RWPE2 (cell line): ENCODE measurements at regions not wholly inside any gene's neighbourhood (a gene's known extent, or its start where the extent isn't known, plus 50 kb on each side); places are given as distances from the start of the nearest gene placed in this dataset.
A peak's percentile ranks its signal among the peaks of the same experiment; 100 is the strongest.

ENCODE experiments used
- ATAC-seq: fragments of 200-7000 bp; cut with Tn5 transposase; 3 replicates; pipeline ENCODE4 v1.9.1; 2021; ENCODE audit warnings: low read depth
- DNase-seq: peaks from one replicate; pipeline ENCODE4 v3.0.0-alpha.2; 2020; ENCODE audit warnings: low spot score
- H3K27ac ChIP-seq: fragments of 450-650 bp; 2 replicates; pipeline ENCODE4 v1.5.1; 2017; ENCODE audit warnings: mild to moderate bottlenecking; ENCODE audit not compliant: poor library complexity, severe bottlenecking
- H3K27me3 ChIP-seq: fragments of 250-450 bp; sonication (Bioruptor Pico); 2 replicates; pipeline ENCODE4 v1.5.1; 2021; ENCODE audit warnings: mild to moderate bottlenecking, moderate library complexity; ENCODE audit not compliant: insufficient read depth, poor library complexity, severe bottlenecking
- H3K36me3 ChIP-seq: fragments of 250-450 bp; sonication (Bioruptor Pico); 2 replicates; pipeline ENCODE4 v1.5.1; 2020; ENCODE audit warnings: low read depth, mild to moderate bottlenecking, moderate library complexity
- H3K4me1 ChIP-seq: fragments of 250-450 bp; sonication (Bioruptor Pico); 2 replicates; pipeline ENCODE4 v1.5.1; 2021; ENCODE audit warnings: mild to moderate bottlenecking, moderate library complexity; ENCODE audit not compliant: insufficient read depth, poor library complexity, severe bottlenecking
- H3K4me3 ChIP-seq: fragments of 250-450 bp; sonication (Bioruptor Pico); 2 replicates; pipeline ENCODE4 v1.5.1; 2021; ENCODE audit warnings: mild to moderate bottlenecking, moderate library complexity; ENCODE audit not compliant: severe bottlenecking
- H3K9me3 ChIP-seq: fragments of 250-450 bp; sonication (Bioruptor Pico); 2 replicates; pipeline ENCODE4 v1.5.1; 2021; ENCODE audit warnings: mild to moderate bottlenecking, moderate library complexity; ENCODE audit not compliant: severe bottlenecking
- TF ChIP-seq, protein P1 (sequence below): fragments of 450-650 bp; IDR thresholded peaks from one replicate; pipeline ENCODE4 v1.5.1; 2017; ENCODE audit warnings: mild to moderate bottlenecking, moderate library complexity; ENCODE audit not compliant: poor library complexity, severe bottlenecking

DNA sequence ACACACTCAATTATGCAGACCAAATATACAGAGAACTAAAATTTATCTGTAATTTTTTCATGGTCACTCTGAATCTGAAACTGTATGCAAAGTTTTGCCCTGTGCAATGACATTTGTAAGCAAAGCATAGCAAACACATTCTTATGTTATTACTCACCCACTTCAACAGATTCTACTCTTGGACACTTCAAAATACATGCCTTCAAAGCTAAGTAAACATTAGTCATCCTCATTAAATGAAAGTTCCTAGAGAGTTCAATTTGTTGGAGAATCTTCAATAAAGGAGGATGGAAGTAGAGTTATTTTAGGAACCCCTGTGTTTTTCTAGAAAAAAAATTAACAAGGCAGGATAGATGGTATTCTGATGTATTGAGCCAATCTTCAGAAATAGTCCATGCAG lies 639.7 kb upstream of the C9orf72 start:
- Histone ChIP-seq H3K4me1 (peaks cover 6% of the 10 kb centered on the region), H3K36me3 (no peaks in the 10 kb centered on the region), H3K9me3 (no peaks in the 10 kb centered on the region), H3K4me3 (no peak overlapping the region), H3K27me3 (peaks cover 48% of the 10 kb centered on the region), H3K27ac (no peak overlapping the region)
- DNase-seq, result no peak
- TF ChIP-seq, protein P1, sequence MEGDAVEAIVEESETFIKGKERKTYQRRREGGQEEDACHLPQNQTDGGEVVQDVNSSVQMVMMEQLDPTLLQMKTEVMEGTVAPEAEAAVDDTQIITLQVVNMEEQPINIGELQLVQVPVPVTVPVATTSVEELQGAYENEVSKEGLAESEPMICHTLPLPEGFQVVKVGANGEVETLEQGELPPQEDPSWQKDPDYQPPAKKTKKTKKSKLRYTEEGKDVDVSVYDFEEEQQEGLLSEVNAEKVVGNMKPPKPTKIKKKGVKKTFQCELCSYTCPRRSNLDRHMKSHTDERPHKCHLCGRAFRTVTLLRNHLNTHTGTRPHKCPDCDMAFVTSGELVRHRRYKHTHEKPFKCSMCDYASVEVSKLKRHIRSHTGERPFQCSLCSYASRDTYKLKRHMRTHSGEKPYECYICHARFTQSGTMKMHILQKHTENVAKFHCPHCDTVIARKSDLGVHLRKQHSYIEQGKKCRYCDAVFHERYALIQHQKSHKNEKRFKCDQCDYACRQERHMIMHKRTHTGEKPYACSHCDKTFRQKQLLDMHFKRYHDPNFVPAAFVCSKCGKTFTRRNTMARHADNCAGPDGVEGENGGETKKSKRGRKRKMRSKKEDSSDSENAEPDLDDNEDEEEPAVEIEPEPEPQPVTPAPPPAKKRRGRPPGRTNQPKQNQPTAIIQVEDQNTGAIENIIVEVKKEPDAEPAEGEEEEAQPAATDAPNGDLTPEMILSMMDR, result no peak
- peak; percentile 96 for ATAC-seq

DNA sequence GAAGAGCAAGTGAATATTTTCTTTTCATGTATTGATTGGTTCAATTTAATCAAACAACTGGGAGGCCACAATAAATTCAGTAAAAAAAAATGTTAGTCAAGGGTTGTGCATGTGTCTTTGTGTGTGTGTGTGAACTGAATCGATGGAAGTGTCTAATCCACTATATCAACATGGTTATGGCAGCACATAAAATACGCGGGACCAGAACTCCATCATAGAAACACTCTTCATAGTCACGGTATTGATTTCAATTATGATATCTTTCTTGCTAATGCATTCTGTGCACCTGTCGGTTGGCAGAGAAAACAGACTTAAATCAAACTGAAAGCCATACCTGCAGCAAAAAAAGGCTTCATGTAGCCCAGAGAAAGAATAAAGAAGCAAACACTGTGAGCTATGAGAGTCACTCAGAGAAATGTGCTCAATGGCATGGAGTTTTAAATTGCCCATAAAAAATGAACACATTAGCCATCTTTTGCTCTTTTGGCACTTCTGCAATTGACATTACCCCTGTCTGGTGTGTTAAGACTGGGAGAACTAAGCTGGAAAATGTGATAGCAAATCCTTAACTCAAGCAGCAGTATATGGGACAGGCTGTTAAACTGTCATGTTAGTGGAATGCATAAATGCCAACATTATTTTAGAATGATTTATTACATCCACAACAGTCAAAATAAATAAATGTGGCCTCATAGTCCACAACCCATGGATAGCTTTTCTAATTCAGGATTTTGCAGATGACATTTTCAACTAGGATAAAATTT lies 642.4 kb upstream of the C9orf72 start:
- ATAC-seq (peak; percentile 50; the same call in 2 of the 3 replicates), DNase-seq (no peak)
- no peaks in the 10 kb centered on the region for H3K36me3 ChIP-seq
- H3K27ac ChIP-seq, result no peak overlapping the region
- no peaks in the 10 kb centered on the region for H3K9me3 ChIP-seq
- no peak overlapping the region for H3K4me3 ChIP-seq
- H3K27me3 ChIP-seq, result peaks cover 45% of the 10 kb centered on the region
- TF ChIP-seq, protein P1, result no peak
- peaks cover 6% of the 10 kb centered on the region for H3K4me1 ChIP-seq

DNA sequence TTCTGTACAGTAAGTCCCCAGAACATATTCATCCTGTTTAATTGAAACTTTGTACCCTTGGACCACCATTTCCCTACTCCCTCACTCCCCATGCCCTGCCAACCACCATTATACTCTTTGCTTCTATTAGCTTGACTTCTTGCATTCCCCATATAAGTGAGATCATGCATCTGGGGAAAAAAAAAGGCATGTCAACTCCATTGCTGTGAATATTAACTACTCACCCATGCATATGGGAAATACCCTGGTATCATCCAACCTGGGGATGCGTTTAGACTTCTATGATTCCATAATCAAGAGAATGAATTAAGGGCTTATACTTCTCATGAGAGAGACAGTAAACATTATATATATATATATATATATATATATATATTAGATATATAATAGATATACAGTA lies 659.4 kb upstream of the C9orf72 start:
- no peak for ATAC-seq
- Histone ChIP-seq H3K27ac (no peak overlapping the region), H3K27me3 (no peaks in the 10 kb centered on the region), H3K4me1 (peaks cover 11% of the 10 kb centered on the region), H3K9me3 (no peaks in the 10 kb centered on the region), H3K36me3 (no peaks in the 10 kb centered on the region), H3K4me3 (no peak overlapping the region)
- DNase-seq, result no peak
- TF ChIP-seq, protein P1, result no peak

DNA sequence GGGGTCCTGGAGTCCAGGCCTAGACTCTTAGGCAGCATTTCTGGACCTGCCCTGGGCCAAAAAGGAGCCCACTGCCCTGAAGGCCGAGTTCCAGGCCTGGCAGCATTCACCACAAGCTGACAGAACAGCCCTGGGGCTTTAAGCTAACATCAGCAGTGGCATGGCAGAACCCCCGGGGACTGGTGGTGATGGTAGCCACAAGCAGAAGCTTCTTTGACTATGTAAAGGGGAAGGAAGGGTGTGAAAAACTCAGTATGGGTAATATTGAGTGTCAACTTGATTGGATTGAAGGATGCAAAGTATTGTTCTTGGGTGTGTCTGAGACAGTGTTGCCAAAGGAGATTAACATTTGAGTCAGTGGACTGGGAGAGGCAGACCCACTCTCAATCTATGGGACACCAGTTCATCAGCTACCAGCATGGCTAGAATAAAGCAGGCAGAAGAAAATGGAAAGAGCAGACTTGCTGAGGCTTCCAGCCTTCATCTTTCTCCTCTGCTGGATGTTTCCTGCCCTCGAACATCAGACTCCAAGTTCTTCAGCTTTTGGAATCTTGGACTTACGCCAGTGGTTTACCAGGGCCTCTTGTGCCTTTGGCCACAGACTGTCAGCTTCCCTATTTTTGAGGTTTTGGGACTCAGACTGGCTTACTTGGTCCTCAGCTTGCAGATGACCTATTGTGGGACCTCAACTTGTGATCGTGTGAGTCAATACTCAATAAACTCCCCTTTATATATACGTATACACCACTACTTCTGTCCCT lies 661.0 kb upstream of the C9orf72 start:
- Histone ChIP-seq H3K27ac (peak overlapping the region; percentile 47), H3K4me3 (no peak overlapping the region), H3K27me3 (no peaks in the 10 kb centered on the region), H3K4me1 (peaks cover 11% of the 10 kb centered on the region), H3K36me3 (no peaks in the 10 kb centered on the region), H3K9me3 (no peaks in the 10 kb centered on the region)
- TF ChIP-seq, protein P1, result no peak
- no peak for ATAC-seq
- no peak for DNase-seq
